ENCODE measurements at regions not wholly inside any gene's neighbourhood (a gene's known extent, or its start where the extent isn't known, plus 50 kb on each side); places are given as distances from the start of the nearest gene placed in this dataset.

- no peak overlapping the region for H3K9ac ChIP-seq (ENCODE audit: low read length)
- ATAC-seq: no peak
- no peaks in the 10 kb centered on the region for H3K36me3 ChIP-seq (ENCODE audit: control insufficient read depth in 1 of 2, insufficient read depth in 2 of 2, low read length in 2 of 2)
- H3K4me2 ChIP-seq (ENCODE audit: low read length): no peak overlapping the region
- RAD21 ChIA-PET (ENCODE audit: low non-redundant PET in 1 of 2, low total read pairs in 2 of 2, uncharacterized antibody in 2 of 2, unreplicated experiment in 2 of 2): no interaction called here
- no peak for DNase-seq (ENCODE audit: low read depth, low spot score)
- H3K4me1 ChIP-seq (ENCODE audit: control insufficient read depth in 1 of 2, insufficient read depth in 2 of 2, low read length in 2 of 2): no peaks in the 10 kb centered on the region
- no peak overlapping the region for H2AFZ ChIP-seq (ENCODE audit: low read depth, low read length, poor library complexity, severe bottlenecking)
- peaks cover 0 to 32% of the 10 kb centered on the region in 2 experiments; a peak in 2 of 4 replicates for H3K9me3 ChIP-seq (ENCODE audit: control insufficient read depth in 1 of 2, insufficient read depth in 1 of 2, low read depth in 1 of 2, low read length in 2 of 2)
- TF ChIP-seq CTCF (IDR thresholded peaks at IDR 0.05 in 2 of 3, conservative IDR thresholded peaks at IDR 0.05 in 1 of 3; ENCODE audit: borderline replicate concordance in 1 of 3, insufficient read depth in 1 of 3, low read depth in 2 of 3, low read length in 2 of 3) (no peak), CEBPB (IDR thresholded peaks at IDR 0.05; ENCODE audit: low read depth) (no peak), MAX (IDR thresholded peaks at IDR 0.05) (no peak), POLR2AphosphoS5 (IDR thresholded peaks at IDR 0.05; ENCODE audit: low read depth, low read length) (no peak), RAD21 (IDR thresholded peaks at IDR 0.05; ENCODE audit: low read depth) (no peak), ZFX (IDR thresholded peaks at IDR 0.05) (no peak), SRF (IDR thresholded peaks at IDR 0.05; ENCODE audit: low read depth) (no peak), ZBTB33 (IDR thresholded peaks at IDR 0.05; ENCODE audit: extremely low read depth, insufficient replicate concordance, low read length) (no peak), EGR1 (IDR thresholded peaks at IDR 0.05; ENCODE audit: low read depth) (no peak), JUND (IDR thresholded peaks at IDR 0.05) (no peak), EZH2phosphoT487 (IDR thresholded peaks at IDR 0.05; ENCODE audit: borderline replicate concordance) (no peak), EZH2 (IDR thresholded peaks at IDR 0.05) (no peak), SP1 (IDR thresholded peaks at IDR 0.05; ENCODE audit: low read depth) (no peak), CBX3 (IDR thresholded peaks at IDR 0.05; ENCODE audit: low read depth) (no peak)
- H3K4me3 ChIP-seq (replicated peaks in 1 of 2; ENCODE audit: low read depth in 1 of 2, low read length in 2 of 2): no peak overlapping the region
- POLR2A ChIA-PET: no interaction called here
- CTCF ChIA-PET: no interaction called here
- intact Hi-C loops (cut with micrococcal nuclease): no loop called here
- H4K20me1 ChIP-seq (ENCODE audit: insufficient read depth): no peaks in the 10 kb centered on the region
- no peak overlapping the region for H3K27ac ChIP-seq (ENCODE audit: low read depth, low read length)
- H3K9me2 ChIP-seq (ENCODE audit: insufficient read depth): no peaks in the 10 kb centered on the region
- no peaks in the 10 kb centered on the region for H3K79me2 ChIP-seq (ENCODE audit: insufficient read depth, low read length)
- H3K27me3 ChIP-seq (ENCODE audit: insufficient read depth, low read length): no peaks in the 10 kb centered on the region
- BruUV-seq (replicated peaks): no TSS peak
These were observed 188.1 kb upstream of the SEMA6D start for GRCh38 chr15:47529241-47529640.

Data from HCT116 (cell line).